A549 (cell line): ENCODE measurements at regions not wholly inside any gene's neighbourhood (a gene's known extent, or its start where the extent isn't known, plus 50 kb on each side); places are given as distances from the start of the nearest gene placed in this dataset.
A peak's percentile ranks its signal among the peaks of the same experiment; 100 is the strongest.

Source experiments
- ATAC-seq, 2 experiments: fragments of 200-7000 bp in 1 of 2; fragments of >200 bp in 1 of 2; cut with Nextera tagmentation in 1 of 2; cut with Tn5 transposase in 1 of 2; 3 replicates each; pipeline versions ENCODE4 v1.8.0 to v1.9.1; 2018 to 2020; ENCODE audit warnings: mild to moderate bottlenecking in 1 of 2, moderate library complexity in 1 of 2
- CTCF ChIA-PET: fragments of 300-600 bp; sonication (Branson Sonifier 250); formaldehyde crosslinking; extraction: SDS; loops from one replicate; lab custom pipeline; 2021; ENCODE audit warnings: antibody characterized with exemption, inconsistent platforms; lab: Yijun Ruan, JAX
- POLR2A ChIA-PET: fragments of 350-600 bp; formaldehyde crosslinking; extraction: SDS; loops from one replicate; lab custom pipeline; 2021; ENCODE audit warnings: antibody characterized with exemption, inconsistent platforms; lab: Yijun Ruan, JAX
- DNase-seq, 2 experiments: peaks; one replicate each; pipeline versions ENCODE4 v3.0.0 to v3.0.0-alpha.2; 2011 to 2016; ENCODE audit warnings: low read depth in 1 of 2, low spot score in 1 of 2
- FAIRE-seq: peaks from 2 replicates; lab custom pipeline; 2011; peaks lifted over from hg19 to GRCh38; lab: Jason Lieb, UNC
- H3K27ac ChIP-seq, 2 experiments: fragments of >200 bp; sonication (Bioruptor Twin); formaldehyde crosslinking; 3 replicates each; pipeline ENCODE4 v1.5.1; 2016 to 2017
- H3K4me1 ChIP-seq: fragments of >200 bp; sonication (Bioruptor Twin); formaldehyde crosslinking; 3 replicates; pipeline ENCODE4 v1.6.1; 2016
- H3K4me2 ChIP-seq: fragments of >200 bp; sonication (Bioruptor Twin); formaldehyde crosslinking; 3 replicates; pipeline ENCODE4 v1.6.1; 2016
- H3K4me3 ChIP-seq: fragments of >200 bp; sonication (Bioruptor Twin); formaldehyde crosslinking; 3 replicates; pipeline ENCODE4 v1.5.1; 2016
- H3K9me3 ChIP-seq: fragments of >200 bp; sonication (Bioruptor Twin); formaldehyde crosslinking; 3 replicates; pipeline ENCODE4 v1.6.1; 2016
- ATOH8 ChIP-seq: fragments of 250-450 bp; sonication (Bioruptor Pico); IDR thresholded peaks from 2 replicates; pipeline ENCODE4 v1.5.0; 2020; ENCODE audit warnings: low read depth, mild to moderate bottlenecking, moderate library complexity
- CEBPB ChIP-seq, 2 experiments: fragments of >200 bp in 1 of 2; sonication (Bioruptor Twin) in 1 of 2; formaldehyde crosslinking in 1 of 2; IDR thresholded peaks; 2 replicates each; pipeline ENCODE4 v1.6.1; 2012 to 2016
- CHD2 ChIP-seq: fragments of 150-350 bp; IDR thresholded peaks from 2 replicates; pipeline ENCODE4 v1.6.1; 2014; ENCODE audit warnings: low read length; ENCODE audit not compliant: partially characterized antibody
- ELK1 ChIP-seq: fragments of 150-350 bp; IDR thresholded peaks from 2 replicates; pipeline ENCODE4 v1.6.1; 2014; ENCODE audit warnings: low read depth, mild to moderate bottlenecking, low read length
- ESRRA ChIP-seq: fragments of 150-350 bp; IDR thresholded peaks from 2 replicates; pipeline ENCODE4 v1.6.1; 2014; ENCODE audit warnings: mild to moderate bottlenecking, low read length, borderline replicate concordance
- FOXS1 ChIP-seq: fragments of 250-450 bp; sonication (Bioruptor Pico); IDR thresholded peaks from 2 replicates; pipeline ENCODE4 v1.5.0; 2020; ENCODE audit warnings: mild to moderate bottlenecking, moderate library complexity
- HDAC2 ChIP-seq: fragments of 200-600 bp; sonication (generic); IDR thresholded peaks from 2 replicates; pipeline ENCODE4 v1.6.1; 2016
- HES2 ChIP-seq: fragments of >200 bp; sonication (Bioruptor Twin); formaldehyde crosslinking; IDR thresholded peaks from 2 replicates; pipeline ENCODE4 v1.6.1; 2016
- HMGXB4 ChIP-seq: fragments of 250-450 bp; sonication (Bioruptor Pico); IDR thresholded peaks from 2 replicates; pipeline ENCODE4 v1.5.0; 2021; ENCODE audit warnings: mild to moderate bottlenecking, moderate library complexity, borderline replicate concordance
- HOXB13 ChIP-seq: fragments of 250-450 bp; sonication (Bioruptor Pico); IDR thresholded peaks from 2 replicates; pipeline ENCODE4 v1.5.0; 2020; ENCODE audit warnings: low read depth, mild to moderate bottlenecking, moderate library complexity
- HOXB5 ChIP-seq: fragments of 250-450 bp; sonication (Bioruptor Pico); IDR thresholded peaks from 2 replicates; pipeline ENCODE4 v1.5.0; 2020; ENCODE audit warnings: mild to moderate bottlenecking, moderate library complexity
- JUN ChIP-seq, 2 experiments: fragments of >200 bp; sonication (Bioruptor Twin); formaldehyde crosslinking; IDR thresholded peaks; 2 replicates in 1 of 2; 3 replicates in 1 of 2; pipeline ENCODE4 v1.6.1; 2016 to 2017
- JUNB ChIP-seq: fragments of >200 bp; sonication (Bioruptor Twin); formaldehyde crosslinking; IDR thresholded peaks from 2 replicates; pipeline ENCODE4 v1.6.1; 2016
- KDM1A ChIP-seq: fragments of 200-600 bp; sonication (generic); IDR thresholded peaks from 2 replicates; pipeline ENCODE4 v1.6.1; 2016; ENCODE audit warnings: low read depth, mild to moderate bottlenecking
- KDM5A ChIP-seq: fragments of 200-600 bp; sonication (generic); IDR thresholded peaks from 2 replicates; pipeline ENCODE4 v1.6.1; 2016; ENCODE audit warnings: antibody characterized with exemption, mild to moderate bottlenecking
- MAFK ChIP-seq: fragments of 450-650 bp; IDR thresholded peaks from 2 replicates; pipeline ENCODE4 v1.6.1; 2014; ENCODE audit not compliant: partially characterized antibody
- MYC ChIP-seq: IDR thresholded peaks from 2 replicates; pipeline ENCODE4 v1.6.1; 2012; ENCODE audit warnings: mild to moderate bottlenecking, inconsistent platforms, low read length, improper control_type of control experiment, borderline replicate concordance
- NFE2L2 ChIP-seq: fragments of 150-350 bp; conservative IDR thresholded peaks from 2 replicates; pipeline ENCODE4 v1.6.1; 2014; ENCODE audit warnings: low read length
- NR3C1 ChIP-seq: fragments of >200 bp; sonication (Bioruptor Twin); formaldehyde crosslinking; IDR thresholded peaks from 3 replicates; pipeline ENCODE4 v1.6.1; 2017
- PBX3 ChIP-seq: IDR thresholded peaks from 2 replicates; pipeline ENCODE4 v1.6.1; 2012
- POLR2A ChIP-seq: IDR thresholded peaks from 2 replicates; pipeline ENCODE4 v1.6.1; 2012; ENCODE audit warnings: mild to moderate bottlenecking, low read length
- RAD21 ChIP-seq, 2 experiments: fragments of >200 bp in 1 of 2; sonication (Bioruptor Twin) in 1 of 2; formaldehyde crosslinking in 1 of 2; IDR thresholded peaks in 1 of 2; conservative IDR thresholded peaks in 1 of 2; 2 replicates in 1 of 2; 3 replicates in 1 of 2; pipeline ENCODE4 v1.6.1; 2012 to 2018; ENCODE audit warnings: inconsistent platforms in 1 of 2
- RARB ChIP-seq: fragments of 250-450 bp; sonication (Bioruptor Pico); IDR thresholded peaks from 2 replicates; pipeline ENCODE4 v1.8.0; 2021; ENCODE audit warnings: mild to moderate bottlenecking, moderate library complexity
- RFX5 ChIP-seq: fragments of 450-650 bp; IDR thresholded peaks from 2 replicates; pipeline ENCODE4 v1.7.1; 2014; ENCODE audit warnings: antibody characterized with exemption, mild to moderate bottlenecking, moderate library complexity
- RNF2 ChIP-seq: fragments of 200-600 bp; sonication (generic); IDR thresholded peaks from 2 replicates; pipeline ENCODE4 v1.6.1; 2016; ENCODE audit warnings: low read depth, mild to moderate bottlenecking, antibody characterized with exemption, moderate library complexity, borderline replicate concordance
- TFCP2L1 ChIP-seq: fragments of 250-450 bp; sonication (Bioruptor Pico); IDR thresholded peaks from 2 replicates; pipeline ENCODE4 v1.5.0; 2021; ENCODE audit warnings: mild to moderate bottlenecking
- ZC3H11A ChIP-seq: fragments of 450-650 bp; IDR thresholded peaks from 2 replicates; pipeline ENCODE4 v1.6.1; 2014; ENCODE audit warnings: antibody characterized with exemption, mild to moderate bottlenecking
- ZFP36 ChIP-seq: fragments of 450-650 bp; IDR thresholded peaks from 2 replicates; pipeline ENCODE4 v1.6.1; 2014; ENCODE audit warnings: borderline replicate concordance; ENCODE audit not compliant: partially characterized antibody
- WGBS: methylation state at CpG from one replicate; pipeline ENCODE4 v1.1.6; 2017; ENCODE audit errors: missing lambda C conversion rate; 5-methylcytosine and 5-hydroxymethylcytosine counted together

GRCh38 chr9:103407260-103407659 lies 412.1 kb downstream of the CYLC2 start:
- H3K4me1 ChIP-seq: no peaks in the 10 kb centered on the region
- 25% methylated on average over 1 of the region's 1 CpG for WGBS
- no peak overlapping the region for H3K4me2 ChIP-seq
- H3K27ac ChIP-seq: no peak overlapping the region
- no peak for TF ChIP-seq HOXB5
- TF ChIP-seq RNF2: no peak
- TF ChIP-seq MAFK: no peak
- TF ChIP-seq PBX3: no peak
- no peak for TF ChIP-seq MYC
- no peak for TF ChIP-seq ELK1
- no peak for TF ChIP-seq KDM5A
- no peak for TF ChIP-seq HDAC2
- no peak for TF ChIP-seq ZFP36
- no peak for TF ChIP-seq HES2
- no peak for TF ChIP-seq NR3C1
- no peak for TF ChIP-seq FOXS1 (CRISPR knock-in tag)
- TF ChIP-seq CEBPB (IDR thresholded peaks at IDR 0.05): no peak
- TF ChIP-seq ATOH8 (CRISPR knock-in tag): no peak
- no peak for TF ChIP-seq TFCP2L1 (CRISPR knock-in tag)
- CTCF ChIA-PET: no interaction called here
- H3K4me3 ChIP-seq: no peak overlapping the region
- no peak for DNase-seq
- POLR2A ChIA-PET: no interaction called here
- ATAC-seq: no peak
- H3K9me3 ChIP-seq: no peaks in the 10 kb centered on the region
- FAIRE-seq: no peak

- POLR2A ChIA-PET: no interaction called here
- H3K27ac ChIP-seq: no peak overlapping the region
- FAIRE-seq (no peak), ATAC-seq (no peak), DNase-seq (no peak)
- H3K4me3 ChIP-seq: no peak overlapping the region
- no peak for TF ChIP-seq KDM5A
- TF ChIP-seq HDAC2: no peak
- H3K9me3 ChIP-seq: no peaks in the 10 kb centered on the region
- H3K4me2 ChIP-seq: no peak overlapping the region
- CTCF ChIA-PET: no interaction called here
- no peaks in the 10 kb centered on the region for H3K4me1 ChIP-seq
- WGBS: 34% methylated on average over 4 of the region's 4 CpGs
These were observed 414.9 kb downstream of the CYLC2 start for GRCh38 chr9:103410059-103410458.

GRCh38 chr9:103427696-103428095 lies 432.6 kb downstream of the CYLC2 start:
- ChIA-PET CTCF (no interaction called here), POLR2A (no interaction called here)
- DNase-seq (no peak), FAIRE-seq (no peak), ATAC-seq (no peak)
- Histone ChIP-seq H3K27ac (no peak overlapping the region), H3K4me3 (no peak overlapping the region), H3K4me2 (no peak overlapping the region), H3K4me1 (no peaks in the 10 kb centered on the region), H3K9me3 (no peaks in the 10 kb centered on the region)
- WGBS: 48% methylated on average over 4 of the region's 4 CpGs
- no peak for TF ChIP-seq JUN (IDR thresholded peaks at IDR 0.05)

GRCh38 chr9:103430469-103430868 lies 435.3 kb downstream of the CYLC2 start:
- FAIRE-seq: no peak

More at GRCh38 chr9:103430469-103430868, 435.3 kb downstream of the CYLC2 start:
- Histone ChIP-seq H3K9me3 (no peaks in the 10 kb centered on the region), H3K4me2 (no peak overlapping the region), H3K4me3 (no peak overlapping the region), H3K4me1 (no peaks in the 10 kb centered on the region), H3K27ac (no peak overlapping the region)
- DNase-seq (no peak), ATAC-seq (no peak)
- TF ChIP-seq RFX5 (no peak), FOXS1 (CRISPR knock-in tag) (no peak), JUN (IDR thresholded peaks at IDR 0.05) (no peak), ESRRA (no peak), POLR2A (no peak), KDM1A (no peak), NFE2L2 (peak; percentile 76), RAD21 (conservative IDR thresholded peaks at IDR 0.05 in 1 of 2, IDR thresholded peaks at IDR 0.05 in 1 of 2) (no peak), HMGXB4 (CRISPR knock-in tag) (no peak), JUNB (no peak), RARB (CRISPR knock-in tag) (no peak), HOXB13 (no peak), ZC3H11A (no peak), MAFK (peak; percentile 76), CHD2 (no peak)
- ChIA-PET POLR2A (no interaction called here), CTCF (no interaction called here)
- 7% methylated on average over 1 of the region's 1 CpG for WGBS
